ENCODE measurements at regions not wholly inside any gene's neighbourhood (a gene's known extent, or its start where the extent isn't known, plus 50 kb on each side); places are given as distances from the start of the nearest gene placed in this dataset.
A peak's percentile ranks its signal among the peaks of the same experiment; 100 is the strongest.
"Not testable (repeated sequence)": the region's sequence is repeated elsewhere in the genome, so short reads cannot be mapped to it uniquely, and the experiment has no call there.

DNA sequence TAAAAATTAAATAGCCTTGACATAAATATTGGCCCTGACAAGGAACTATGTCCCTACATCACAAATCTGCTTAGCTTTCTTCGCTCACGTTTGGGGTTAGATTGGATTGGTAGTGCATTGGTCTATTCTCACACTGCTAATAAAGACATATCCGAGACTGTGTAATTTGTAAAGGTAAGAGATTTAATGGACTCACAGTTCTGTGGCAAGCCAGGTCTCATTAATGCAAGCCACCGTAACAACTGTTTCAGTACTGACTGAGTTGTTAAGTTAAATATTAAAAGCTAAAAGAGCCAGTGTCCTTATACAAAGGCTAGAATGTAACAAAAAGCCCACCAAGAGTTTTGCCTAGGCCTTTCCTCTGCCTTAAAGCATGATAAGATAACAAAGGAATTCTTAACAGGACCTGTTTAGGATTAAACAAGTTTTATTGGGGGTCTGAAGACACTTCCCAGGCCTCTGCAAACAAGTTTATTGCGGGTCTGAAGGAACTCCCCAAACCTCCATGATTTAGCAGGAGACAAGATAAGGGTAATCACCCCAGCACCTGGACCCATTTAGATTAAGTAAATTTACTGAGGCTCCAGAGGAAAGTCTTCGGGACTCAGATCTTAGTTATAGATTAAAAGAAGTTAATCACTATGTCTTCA, 88.2 kb upstream of the PTGDR start:
- no peak overlapping the region for H3K4me3 ChIP-seq (ENCODE audit: control insufficient read depth, low read depth, low read length)
- DNase-seq (ENCODE audit: low read depth): no peak
- TF ChIP-seq, protein P1, sequence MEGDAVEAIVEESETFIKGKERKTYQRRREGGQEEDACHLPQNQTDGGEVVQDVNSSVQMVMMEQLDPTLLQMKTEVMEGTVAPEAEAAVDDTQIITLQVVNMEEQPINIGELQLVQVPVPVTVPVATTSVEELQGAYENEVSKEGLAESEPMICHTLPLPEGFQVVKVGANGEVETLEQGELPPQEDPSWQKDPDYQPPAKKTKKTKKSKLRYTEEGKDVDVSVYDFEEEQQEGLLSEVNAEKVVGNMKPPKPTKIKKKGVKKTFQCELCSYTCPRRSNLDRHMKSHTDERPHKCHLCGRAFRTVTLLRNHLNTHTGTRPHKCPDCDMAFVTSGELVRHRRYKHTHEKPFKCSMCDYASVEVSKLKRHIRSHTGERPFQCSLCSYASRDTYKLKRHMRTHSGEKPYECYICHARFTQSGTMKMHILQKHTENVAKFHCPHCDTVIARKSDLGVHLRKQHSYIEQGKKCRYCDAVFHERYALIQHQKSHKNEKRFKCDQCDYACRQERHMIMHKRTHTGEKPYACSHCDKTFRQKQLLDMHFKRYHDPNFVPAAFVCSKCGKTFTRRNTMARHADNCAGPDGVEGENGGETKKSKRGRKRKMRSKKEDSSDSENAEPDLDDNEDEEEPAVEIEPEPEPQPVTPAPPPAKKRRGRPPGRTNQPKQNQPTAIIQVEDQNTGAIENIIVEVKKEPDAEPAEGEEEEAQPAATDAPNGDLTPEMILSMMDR (conservative IDR thresholded peaks at IDR 0.05; ENCODE audit: control insufficient read depth, insufficient read depth, low read depth, low read length): no peak

GRCh38 chr14:52175982-52176502, 91.5 kb upstream of the PTGDR start:
- DNase-seq (ENCODE audit: low read depth): no peak
- TF ChIP-seq, protein P1 (conservative IDR thresholded peaks at IDR 0.05; ENCODE audit: control insufficient read depth, insufficient read depth, low read depth, low read length): no peak
- no peak overlapping the region for H3K4me3 ChIP-seq (ENCODE audit: control insufficient read depth, low read depth, low read length)

DNA sequence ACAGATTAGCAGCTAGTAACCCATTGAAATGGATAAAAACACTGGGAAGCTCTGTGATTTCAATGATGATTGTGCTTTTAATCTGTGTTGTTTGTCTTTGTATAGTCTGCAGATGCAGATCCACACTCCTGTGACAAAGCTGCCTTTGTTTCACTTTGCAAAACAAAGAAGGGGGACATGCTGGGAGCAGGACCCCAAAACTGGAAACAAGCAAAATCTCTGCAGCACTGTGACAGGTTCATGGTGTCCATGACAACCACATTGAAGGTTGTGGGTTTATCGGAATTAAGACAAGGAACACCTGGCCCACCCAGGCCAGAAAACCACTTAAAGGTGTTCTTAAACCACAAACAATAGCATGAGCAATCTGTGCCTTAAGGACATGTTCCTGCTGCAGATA, 95.6 kb upstream of the PTGDR start:
- H3K4me3 ChIP-seq (ENCODE audit: control insufficient read depth, low read depth, low read length): not testable (repeated sequence)
- DNase-seq (ENCODE audit: low read depth): peak; percentile 2

DNA sequence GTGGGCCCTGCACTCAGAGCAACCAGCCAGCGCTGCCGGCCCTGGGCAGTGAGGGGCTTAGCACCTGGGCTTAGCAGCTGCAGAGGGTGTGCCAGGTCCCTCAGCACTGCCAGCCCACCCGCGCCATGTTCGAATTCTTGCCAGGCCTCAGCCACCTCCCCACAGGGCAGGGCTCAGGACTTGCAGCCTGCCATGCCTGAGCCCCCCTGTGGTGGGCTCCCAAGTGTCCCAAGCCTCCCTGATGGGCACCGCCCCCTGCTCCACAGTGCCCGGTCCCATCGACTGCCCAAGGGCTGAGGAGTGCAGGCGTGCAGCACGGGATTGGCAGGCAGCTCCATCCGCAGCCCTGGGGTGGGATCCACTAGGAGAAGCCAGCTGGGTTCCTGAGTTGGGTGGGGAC, 98.0 kb upstream of the NID2 start:
- TF ChIP-seq, protein P1 (conservative IDR thresholded peaks at IDR 0.05; ENCODE audit: control insufficient read depth, insufficient read depth, low read depth, low read length): no peak
- no peak overlapping the region for H3K4me3 ChIP-seq (ENCODE audit: control insufficient read depth, low read depth, low read length)
- no peak for DNase-seq (ENCODE audit: low read depth)

- H3K4me3 ChIP-seq (ENCODE audit: control insufficient read depth, low read depth, low read length): no peak overlapping the region
- TF ChIP-seq, protein P1 (conservative IDR thresholded peaks at IDR 0.05; ENCODE audit: control insufficient read depth, insufficient read depth, low read depth, low read length): no peak
- no peak for DNase-seq (ENCODE audit: low read depth)
Measured at GRCh38 chr14:52155651-52156213, 86.9 kb upstream of the NID2 start.

DNA sequence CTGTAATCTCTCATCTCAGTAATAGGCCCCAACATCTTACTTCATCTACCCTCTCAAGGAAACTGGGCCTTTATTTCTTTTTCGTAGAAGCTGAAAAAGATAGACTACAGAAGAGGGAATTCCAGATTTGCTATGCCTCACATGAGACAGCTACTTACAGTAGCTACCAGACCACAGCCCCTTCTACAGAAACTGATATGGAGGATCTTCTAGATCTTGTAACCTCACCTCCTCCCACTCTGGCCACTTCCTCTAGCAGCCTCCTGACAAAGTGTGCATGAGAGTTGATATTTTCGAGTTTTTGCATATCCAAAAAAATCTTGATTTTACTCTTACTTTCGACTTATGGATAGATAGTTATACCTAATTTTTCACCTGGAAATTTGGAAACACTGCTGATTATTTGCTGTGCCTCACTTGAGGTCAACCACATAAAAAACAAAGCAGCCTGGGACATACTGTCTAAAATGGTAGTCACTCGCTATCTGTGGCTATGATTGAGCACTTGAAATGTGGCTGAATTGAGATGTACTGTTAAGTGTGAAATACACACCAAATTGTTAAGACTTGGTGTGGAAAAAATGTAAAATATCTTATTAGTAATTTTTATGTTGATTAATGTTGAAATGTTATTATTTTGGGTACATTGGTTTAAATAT, 86.3 kb upstream of the NID2 start:
- no peak for DNase-seq (ENCODE audit: low read depth)

GRCh38 chr14:52153939-52154338, 85.1 kb upstream of the NID2 start:
- no peak for DNase-seq (ENCODE audit: low read depth)
- TF ChIP-seq, protein P1 (conservative IDR thresholded peaks at IDR 0.05; ENCODE audit: control insufficient read depth, insufficient read depth, low read depth, low read length): no peak
- H3K4me3 ChIP-seq (ENCODE audit: control insufficient read depth, low read depth, low read length): no peak overlapping the region

More for the DNA sequence above, 86.3 kb upstream of the NID2 start:
- no peak overlapping the region for H3K4me3 ChIP-seq (ENCODE audit: control insufficient read depth, low read depth, low read length)
- TF ChIP-seq, protein P1 (conservative IDR thresholded peaks at IDR 0.05; ENCODE audit: control insufficient read depth, insufficient read depth, low read depth, low read length): no peak
